ENCODE measurements at regions not wholly inside any gene's neighbourhood (a gene's known extent, or its start where the extent isn't known, plus 50 kb on each side); places are given as distances from the start of the nearest gene placed in this dataset.

DNA sequence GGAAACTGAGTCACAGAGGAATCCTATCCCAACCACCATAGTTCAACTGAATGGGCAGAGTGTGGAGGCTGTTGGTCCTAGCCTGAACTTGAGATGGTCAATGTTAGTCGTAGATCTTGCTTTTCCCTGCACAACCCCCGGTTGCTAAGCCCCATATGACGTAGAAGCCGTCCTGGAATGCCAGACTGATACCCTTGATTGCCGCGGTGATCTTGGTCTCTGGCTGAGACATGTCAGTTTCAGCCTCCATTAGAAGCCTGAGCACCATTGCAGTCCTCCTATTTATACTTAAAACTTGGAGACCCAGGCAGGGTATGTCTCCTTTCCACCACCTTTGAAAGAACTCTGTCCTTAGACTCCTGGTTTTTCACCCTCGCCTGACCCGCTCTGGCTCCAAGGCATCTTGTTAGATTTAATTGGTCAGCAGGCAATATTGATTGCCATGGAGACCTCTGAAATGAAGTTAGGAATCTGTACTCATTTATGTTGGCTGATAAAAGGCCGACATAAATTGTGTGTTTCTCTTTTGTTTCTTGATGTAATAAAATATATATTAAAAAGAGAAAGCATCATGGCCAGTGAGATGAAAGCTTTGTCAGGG, 53.4 kb downstream of the RPLP1 start:
- no peak for DNase-seq (ENCODE audit: low spot score)

DNA sequence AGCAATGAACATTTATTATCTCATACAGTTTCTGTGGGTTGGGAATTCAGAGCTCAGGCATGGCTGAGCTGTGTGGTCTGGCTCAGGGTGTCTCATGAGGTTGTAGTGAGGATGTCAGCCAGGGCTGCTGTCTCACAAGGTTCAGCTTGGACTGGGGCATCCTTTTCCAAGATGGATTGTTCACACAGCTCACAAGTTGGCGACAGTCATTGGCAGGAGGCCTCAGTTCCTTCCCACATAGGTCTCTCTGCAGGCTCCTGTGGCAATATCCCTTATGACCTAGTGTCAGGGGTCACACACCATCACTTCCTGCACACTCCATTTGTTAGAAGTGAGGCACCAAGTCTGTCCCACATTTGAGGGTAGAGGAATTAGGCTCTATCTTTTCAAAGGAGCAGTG, 56.0 kb downstream of the RPLP1 start:
- DNase-seq (ENCODE audit: low spot score) = no peak

DNA sequence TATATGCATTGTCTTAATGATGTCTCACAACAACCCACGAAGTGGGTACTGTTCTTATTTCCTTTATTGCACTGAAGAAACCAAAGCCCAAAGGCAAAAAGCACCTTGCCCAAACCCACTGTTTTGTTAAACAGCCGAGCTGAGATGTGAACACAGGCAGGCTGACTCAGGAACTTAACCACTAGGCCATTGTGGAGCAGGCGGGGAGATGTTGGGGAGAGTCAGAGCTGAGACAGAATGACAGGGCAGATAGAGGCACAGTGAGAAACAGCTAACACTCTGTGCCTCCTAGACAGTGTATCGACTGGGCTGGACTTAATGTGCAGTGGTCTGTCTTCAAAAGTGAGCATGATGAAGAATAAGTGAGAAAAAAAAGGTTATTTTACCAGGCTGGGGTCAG, 56.5 kb downstream of the RPLP1 start:
- no peak for DNase-seq (ENCODE audit: low spot score)

DNA sequence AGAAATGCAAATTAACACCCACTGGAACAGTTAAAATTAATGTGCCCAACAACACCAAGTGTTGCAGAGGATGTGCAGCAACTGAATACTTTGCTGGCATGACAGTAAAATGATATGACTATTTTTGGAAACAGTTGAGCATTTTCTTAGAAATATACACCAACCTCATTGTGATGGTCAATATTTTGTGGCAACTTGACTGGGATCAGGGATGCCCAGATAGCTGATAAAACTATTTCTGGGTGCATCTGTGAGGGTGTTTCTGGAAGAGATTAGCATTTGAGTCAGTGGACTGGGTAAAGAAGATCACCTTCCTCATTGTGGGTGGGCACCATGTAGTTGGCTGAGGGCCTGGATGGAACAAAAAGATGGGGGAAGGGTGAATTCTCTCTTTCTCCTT, 57.9 kb downstream of the RPLP1 start:
- DNase-seq (ENCODE audit: low spot score) = no peak

DNA sequence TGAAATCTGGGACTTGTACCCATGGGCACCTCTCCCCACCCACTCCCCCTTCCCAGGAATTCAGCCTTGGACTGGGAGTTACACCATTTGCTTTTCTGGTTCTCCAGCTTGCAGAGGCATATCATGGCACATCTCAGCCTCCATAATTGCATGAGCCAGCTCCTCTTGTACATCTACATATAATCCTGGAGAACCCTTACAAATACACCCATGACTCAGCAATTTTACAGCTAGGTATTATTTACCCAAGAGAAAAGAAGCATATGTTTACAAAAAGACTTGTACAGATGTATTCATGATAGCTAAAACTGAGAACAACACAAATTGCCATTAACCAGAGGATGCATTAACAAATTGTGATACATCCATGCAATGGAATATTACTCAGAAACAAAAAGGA, 58.4 kb downstream of the RPLP1 start:
- DNase-seq (ENCODE audit: low spot score) = no peak

DNA sequence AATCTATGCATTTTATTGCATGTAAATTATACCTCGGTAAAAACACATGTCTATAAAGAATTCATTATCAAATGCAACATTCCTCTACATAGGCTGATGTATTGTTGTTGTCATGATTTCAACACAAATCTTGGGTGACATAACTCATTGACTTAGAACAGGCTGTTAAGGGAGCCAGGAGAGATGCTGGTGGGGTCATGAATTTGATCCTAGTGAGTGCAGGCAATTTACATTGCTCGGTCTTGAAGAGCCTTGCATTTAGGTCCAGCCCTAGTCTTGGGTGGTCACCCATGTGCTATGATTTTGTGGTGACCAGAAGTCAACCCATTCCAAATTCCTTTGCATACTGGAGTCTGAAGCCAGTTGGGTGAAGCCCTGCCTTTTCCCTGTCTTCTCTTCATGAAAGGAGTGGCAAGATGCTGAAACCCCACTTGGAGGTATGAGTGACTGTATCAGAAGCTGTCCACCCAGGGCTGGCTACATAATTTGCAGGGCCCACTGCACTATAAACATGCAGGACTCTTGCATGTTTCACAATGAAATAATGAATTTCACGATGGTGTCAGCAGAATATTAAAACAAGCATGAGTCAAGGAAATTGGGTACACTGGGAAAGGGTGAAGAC, 59.2 kb downstream of the RPLP1 start:
- DNase-seq (ENCODE audit: low spot score) = no peak

DNA sequence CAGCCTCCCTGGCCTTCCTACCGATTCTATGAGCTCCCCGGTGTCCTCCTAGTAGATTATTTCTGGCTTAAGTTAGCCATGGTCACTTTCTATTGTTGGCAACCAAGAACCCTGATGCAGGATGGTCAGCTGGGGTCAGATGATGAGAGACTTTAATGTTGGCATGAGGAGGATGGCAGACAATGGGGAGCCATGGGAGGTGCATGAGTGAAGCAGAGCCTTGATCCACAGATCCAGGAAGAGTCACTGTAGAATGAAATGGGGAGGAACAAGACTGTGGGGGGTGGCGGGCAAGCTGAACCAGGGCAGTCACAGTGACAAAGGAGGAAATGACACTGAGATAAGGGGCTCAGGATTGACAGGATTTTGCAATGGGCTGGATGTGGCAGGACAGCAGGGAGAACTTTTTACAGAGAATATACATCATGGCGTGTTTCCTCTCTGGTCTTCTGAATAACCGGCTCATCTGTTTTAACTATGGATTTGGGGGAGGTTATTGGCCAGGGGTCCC, 60.9 kb downstream of the RPLP1 start:
- no peak for DNase-seq (ENCODE audit: low spot score)

DNA sequence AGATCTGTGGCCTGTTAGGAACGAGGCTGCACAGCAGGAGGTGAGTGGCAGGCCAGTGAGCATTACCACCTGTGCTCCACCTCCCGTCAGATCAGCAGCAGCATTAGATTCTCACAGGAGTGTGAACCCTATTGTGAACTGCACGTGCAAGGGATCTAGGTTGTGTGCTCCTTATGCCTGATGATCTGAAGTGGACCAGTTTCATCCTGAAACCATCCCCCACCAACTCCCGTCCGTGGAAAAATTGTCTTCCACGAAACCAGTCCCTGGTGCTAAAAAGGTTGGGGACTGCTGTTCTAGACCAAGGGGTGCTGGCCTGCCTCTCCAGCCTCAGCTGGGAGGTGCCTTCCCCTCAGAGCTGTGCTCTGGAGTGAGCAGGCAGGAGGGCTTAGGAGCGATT, 61.4 kb downstream of the RPLP1 start:
- DNase-seq (ENCODE audit: low spot score) = no peak

DNA sequence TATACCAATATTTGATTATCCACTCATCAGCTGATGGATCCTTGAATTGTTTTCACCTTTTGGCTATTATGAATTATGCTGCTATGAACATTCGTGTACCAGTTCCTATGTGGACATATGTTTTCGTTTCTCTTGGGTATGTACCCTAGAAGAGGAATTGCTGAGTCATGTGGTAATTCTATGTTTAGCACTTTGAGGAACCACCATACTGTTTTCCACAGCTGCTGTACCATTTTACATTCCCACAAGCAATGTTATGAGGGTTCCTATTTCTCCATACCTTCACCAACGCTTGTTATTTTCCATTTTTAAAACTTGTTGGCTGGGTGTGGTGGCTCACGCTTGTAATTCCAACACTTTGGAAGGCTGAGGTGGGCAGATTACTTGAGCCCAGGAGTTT, 62.9 kb downstream of the RPLP1 start:
- DNase-seq (ENCODE audit: low spot score) = no peak

DNA sequence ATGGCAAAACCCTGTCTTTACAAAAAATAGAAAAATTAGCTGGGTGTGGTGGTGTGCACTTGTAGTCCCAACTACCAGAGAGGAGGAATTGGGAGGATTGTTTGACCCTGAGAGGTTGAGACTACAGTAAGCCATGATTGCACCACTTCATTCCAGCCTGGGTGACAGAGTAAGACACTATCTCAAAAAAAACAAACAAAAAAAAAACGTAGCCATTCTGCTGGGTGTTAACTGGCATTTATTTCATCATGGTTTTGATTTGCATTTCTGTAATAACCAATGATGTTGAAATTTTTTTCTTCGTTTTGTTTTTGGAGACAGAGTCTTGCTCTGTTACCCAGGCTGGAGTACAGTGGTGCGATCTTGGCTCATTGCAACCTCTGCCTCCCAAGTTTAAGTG, 63.3 kb downstream of the RPLP1 start:
- DNase-seq (ENCODE audit: low spot score) = no peak

DNA sequence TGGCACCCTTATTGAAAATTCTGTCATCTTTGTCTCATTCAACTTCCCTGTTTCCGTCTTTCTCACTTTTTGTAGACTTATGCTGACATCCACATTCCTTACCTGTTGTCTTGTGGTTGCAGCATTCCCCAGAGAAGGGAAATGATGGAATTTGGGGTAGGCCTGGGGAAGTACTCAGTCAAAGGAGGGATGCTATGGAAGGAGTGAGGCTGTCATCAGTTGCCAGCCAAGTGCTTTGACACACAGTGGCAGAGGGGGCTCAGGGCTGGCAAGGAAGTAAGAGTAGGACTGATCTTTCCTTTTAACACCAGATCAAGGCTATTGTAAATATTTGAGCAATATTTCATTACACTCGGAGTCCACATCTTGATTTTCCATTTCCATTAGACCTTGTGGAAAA, 64.4 kb downstream of the RPLP1 start:
- DNase-seq (ENCODE audit: low spot score) = no peak

DNA sequence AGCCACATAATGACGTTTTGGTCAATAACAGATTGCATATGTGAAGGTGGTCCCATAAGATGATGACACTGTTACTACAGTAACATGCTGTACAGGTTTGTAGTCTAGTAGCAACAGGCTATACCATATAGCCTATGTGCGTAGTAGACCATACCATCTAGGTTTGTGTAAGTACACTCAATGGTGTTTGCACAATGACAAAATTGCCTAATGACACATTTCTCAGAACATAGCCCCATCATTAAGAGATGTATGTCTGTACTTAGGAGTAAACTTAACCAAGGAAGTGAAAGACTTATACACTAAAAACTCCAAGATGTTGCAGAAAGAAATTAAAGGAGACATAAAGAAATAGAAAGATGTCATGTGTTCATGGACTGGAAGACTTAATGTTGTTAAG, 66.2 kb downstream of the RPLP1 start:
- no peak for DNase-seq (ENCODE audit: low spot score)

DNA sequence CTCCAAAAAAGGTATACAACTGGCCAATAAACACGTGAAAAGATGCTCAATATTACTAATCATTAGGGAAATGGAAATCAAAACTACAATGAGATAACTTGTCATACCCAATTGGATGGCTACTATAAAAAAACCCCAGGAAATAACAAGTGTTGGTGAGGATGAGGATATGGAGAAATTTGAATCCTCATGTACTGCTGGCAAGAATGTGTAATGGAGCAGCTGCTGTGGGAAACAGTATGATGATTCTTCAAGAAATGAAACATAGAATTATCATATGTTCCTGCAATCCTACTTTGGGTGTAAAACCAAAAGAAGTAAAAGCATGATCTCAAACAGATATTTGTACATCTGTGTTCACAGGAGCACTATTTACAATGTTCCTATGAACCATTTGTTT, 67.4 kb downstream of the RPLP1 start:
- no peak for DNase-seq (ENCODE audit: low spot score)

DNA sequence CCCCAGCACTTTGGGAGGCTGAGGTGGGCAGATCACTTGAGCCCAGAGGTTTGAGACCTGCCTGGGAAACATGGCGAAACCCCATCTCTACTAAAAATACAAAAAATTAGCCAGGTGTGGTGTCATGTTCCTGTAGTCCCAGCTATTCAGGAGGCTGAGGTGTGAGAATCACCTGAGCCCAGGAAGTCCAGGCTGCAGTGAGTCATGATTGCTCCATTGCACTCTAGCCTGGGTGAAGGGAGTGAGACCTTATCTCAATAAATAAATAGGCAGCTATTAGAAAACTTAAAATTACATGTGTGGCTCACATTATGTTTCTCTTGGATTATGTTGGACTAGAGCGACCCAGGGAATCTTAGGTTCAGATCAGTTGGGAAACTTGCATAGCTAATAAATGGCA, 69.7 kb downstream of the RPLP1 start:
- DNase-seq (ENCODE audit: low spot score) = no peak

DNA sequence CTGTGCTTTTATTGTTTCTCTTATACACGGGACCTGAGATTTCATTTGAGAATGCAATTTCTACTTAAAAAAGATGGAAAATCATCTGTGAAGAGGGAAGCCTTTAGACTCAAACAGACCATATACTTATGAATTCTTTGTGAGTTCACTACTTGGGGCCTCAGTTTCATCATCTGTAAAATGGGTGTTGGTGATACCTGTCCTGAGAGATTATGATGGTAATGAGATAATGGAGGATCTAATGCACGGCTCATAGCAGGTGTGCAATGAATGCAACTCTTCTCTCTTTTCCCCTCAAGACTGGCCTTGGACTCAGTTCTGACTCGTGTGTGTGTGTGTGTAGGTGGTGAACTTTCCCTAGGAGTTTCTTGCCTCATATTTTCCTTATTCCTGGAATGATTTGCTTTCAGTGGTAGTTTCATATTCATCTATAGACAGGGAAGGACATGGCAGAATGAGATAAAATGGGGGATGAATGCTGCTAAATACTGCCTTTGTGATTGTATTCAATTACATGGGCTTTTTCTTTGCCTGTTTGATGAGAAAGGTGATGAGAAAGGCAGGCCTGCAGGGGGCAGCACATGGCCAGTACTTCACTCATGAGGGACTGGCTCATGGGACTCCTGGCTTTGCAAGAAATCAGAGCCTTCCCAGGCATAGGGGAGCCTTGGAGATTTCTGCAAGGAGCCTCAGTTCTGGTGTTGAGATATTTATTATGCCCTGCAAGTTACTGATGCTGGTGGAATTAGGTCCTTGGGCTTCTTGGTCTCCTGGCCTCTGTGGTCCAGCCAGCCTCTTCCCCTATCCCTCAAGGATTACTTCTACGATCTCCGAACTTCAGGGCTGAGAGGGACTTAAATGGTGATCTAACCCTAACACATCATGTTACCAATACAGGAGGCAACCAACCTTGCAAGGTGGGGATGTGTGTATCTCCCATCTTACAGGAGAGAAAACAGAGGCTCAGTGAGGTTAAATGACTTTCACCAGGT, 70.7 kb downstream of the RPLP1 start:
- peak; percentile 65 for DNase-seq (ENCODE audit: low spot score)

DNA sequence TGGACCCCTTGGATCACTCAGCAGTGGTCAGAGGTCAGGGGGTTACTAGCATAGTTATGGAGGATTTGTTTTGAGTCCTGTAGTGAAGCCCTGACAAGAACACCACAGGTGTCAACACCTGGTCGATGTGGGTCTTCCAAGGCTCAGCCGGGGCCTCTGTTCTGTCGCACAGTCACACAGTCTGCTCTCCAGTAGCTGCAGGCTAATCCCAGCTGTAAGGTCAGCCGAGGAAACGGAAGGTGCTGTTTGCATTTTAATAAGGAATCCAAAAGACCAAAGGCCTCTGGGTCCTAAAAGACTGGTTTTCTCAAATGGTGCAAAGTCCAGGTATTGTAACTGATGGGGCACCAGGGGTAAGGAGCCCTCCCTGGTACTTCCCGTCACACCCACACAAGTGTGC, 71.7 kb downstream of the RPLP1 start:
- DNase-seq (ENCODE audit: low spot score) = no peak

DNA sequence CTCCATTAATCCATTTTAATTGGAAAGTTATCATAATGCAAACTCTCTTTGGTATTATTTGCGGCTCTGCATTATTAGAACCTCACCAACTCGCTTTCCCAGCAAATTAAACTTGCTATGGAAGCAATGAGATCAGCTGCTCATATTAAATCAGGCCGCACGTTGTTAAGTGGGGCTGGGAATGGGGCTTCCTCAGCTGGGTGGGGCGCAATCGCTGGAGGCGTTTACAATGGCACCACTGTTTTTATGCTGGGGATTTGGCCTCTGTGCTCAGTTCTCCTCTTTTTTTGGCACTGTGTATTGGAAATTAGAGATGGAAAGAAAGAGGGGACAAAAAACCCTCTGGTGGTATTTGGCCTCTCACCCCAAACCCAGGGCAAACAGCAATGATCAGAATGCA, 72.2 kb downstream of the RPLP1 start:
- no peak for DNase-seq (ENCODE audit: low spot score)

DNA sequence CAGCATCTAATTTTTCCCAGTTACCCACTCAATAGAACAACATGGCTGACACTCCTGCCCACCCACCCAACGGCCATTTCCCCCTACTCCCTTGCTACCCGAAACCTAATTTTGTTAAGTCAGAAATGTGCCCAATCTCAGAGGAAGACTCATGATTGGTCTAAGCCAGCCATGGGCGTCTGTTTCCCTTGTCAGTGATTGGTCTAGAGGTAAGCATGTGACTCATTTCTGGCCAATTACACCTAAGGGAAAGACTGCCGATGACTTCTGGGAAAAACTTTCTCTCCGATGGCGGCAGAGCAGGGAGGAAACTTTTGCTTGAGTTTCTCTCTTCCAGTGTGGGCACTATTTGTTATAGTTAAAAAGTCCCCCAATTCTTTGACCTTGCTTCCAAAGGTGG, 72.9 kb downstream of the RPLP1 start:
- DNase-seq (ENCODE audit: low spot score) = no peak

DNA sequence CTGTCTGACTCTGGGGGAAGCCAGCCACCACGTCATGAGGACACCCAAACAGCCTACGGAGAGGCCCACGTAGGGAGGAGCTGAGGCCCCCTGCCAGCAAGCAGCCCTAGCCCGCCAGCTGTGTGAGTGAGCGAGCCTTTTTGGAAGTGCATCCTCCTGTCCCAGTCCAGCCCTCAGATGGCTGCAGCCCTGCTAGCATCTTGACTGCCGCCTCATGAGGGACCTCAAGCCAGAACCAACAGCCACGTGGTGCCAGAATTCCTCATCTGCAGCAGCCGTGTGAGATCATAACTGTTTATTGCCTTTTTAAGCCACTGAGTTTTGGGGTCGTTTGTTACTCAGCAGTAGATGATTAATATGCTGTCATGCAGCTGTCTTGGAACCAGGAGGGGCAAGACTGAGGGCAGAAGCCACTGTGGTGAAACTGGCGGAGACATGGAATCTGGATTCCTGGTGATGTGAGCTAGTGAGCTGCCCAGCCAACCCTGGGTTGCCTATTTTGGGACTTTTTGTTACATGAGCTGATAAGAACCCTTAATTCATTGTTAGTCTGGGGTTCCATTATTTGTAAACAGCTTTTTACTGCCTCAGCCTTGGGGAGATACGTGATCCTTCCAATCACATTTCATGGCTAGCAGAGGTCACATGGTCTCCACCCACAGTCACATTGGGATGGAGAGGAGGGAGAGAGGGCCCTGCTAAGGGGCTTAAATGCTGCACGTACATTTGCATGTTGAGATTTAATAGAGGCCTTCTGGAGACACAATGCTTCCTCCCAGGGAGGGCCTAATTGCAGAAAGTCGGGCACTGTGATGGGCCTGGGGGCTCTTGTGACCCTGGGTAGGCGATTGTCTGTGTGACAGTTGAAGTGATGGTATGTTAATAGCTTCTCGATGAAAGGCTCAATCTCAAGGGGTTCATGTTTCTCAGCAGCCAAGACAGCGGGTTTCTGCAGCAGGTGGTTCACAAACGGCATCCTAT, 73.8 kb downstream of the RPLP1 start:
- DNase-seq (ENCODE audit: low spot score) = no peak

DNA sequence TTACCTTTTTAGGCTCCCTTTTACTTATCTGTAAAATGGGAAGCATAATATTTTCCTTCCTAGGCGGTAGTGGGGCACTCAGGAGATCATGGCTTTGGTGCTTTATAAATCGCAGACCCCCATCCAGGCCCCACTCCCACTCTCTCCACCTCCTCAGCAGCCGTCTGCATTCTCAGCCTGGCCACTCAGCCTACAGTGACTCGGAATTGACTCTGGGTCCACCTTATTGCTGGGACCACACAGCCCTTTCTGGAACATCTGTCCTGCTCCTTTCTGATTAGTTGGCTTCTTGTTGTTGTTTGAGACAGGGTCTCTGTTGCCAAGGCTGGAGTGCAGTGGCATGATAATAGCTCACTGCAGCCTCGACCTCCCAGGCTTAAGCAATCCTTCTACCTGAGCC, 76.5 kb downstream of the RPLP1 start:
- DNase-seq (ENCODE audit: low spot score) = no peak

DNA sequence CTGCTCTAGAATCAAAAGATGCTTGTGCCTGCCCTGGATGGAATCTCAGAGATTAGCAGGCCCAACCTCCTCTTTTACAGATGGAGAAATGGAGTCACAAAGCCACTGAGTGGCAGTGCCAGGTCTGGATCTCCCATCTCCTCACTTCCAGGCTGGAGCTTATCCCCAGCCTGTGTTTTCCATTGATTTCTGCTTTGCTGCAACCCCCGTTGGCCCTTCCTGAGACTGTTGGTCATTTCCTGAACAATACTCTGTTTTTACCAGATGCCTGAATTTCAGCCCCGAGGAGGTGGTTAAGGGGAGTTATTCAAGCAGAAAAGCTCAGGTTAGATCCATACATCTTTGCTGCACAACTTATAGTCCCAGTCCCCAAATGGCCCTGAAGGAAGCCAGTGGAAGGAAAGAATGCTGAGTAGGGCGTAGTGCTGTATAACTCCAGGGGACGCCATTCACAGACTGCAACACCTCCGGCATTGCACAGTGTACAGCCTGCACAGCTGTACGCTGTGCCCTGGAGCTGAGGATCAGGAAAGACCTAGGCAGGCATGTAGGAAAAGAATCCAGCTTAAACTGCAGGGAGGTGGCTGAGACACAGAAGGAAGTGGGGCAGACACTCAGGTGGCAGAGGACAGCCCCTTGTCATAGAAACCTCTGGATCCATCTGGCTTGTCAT, 77.5 kb downstream of the RPLP1 start:
- no peak for DNase-seq (ENCODE audit: low spot score)
